Adrenal gland (tissue), 9 donors: ENCODE measurements at regions not wholly inside any gene's neighbourhood (a gene's known extent, or its start where the extent isn't known, plus 50 kb on each side); places are given as distances from the start of the nearest gene placed in this dataset.

ENCODE experiments used
- DNase-seq, 7 donors: peaks; one replicate each; pipeline ENCODE4 v3.0.0-alpha.2; 2019 to 2020
- H3K27ac ChIP-seq, 5 donors: fragments of 200-600 bp; sonication (generic) in 4 of 5; 1 replicate in 3 of 5; 2 replicates in 2 of 5; pipeline versions ENCODE4 v1.5.1 to v1.8.0; 2016 to 2020; ENCODE audit warnings: mild to moderate bottlenecking in 1 of 5
- H3K27me3 ChIP-seq: fragments of 200-600 bp; 2 replicates; pipeline ENCODE4 v1.8.0; 2021
- H3K36me3 ChIP-seq, 2 donors: fragments of 200-600 bp; replicated peaks in 1 of 2; 1 replicate in 1 of 2; 2 replicates in 1 of 2; pipeline versions ENCODE4 v1.5.1 to v1.8.0; 2018 to 2022
- H3K4me1 ChIP-seq, 2 donors: fragments of 200-600 bp; replicated peaks in 1 of 2; 1 replicate in 1 of 2; 2 replicates in 1 of 2; pipeline versions ENCODE4 v1.5.1 to v1.8.0; 2018 to 2021
- H3K4me3 ChIP-seq, 4 donors: fragments of 200-600 bp; sonication (generic) in 3 of 4; one replicate each; pipeline ENCODE4 v1.5.1; 2016 to 2018
- H3K9me3 ChIP-seq, 3 donors: fragments of 200-600 bp; sonication (generic) in 1 of 3; replicated peaks in 1 of 3; 1 replicate in 2 of 3; 2 replicates in 1 of 3; pipeline versions ENCODE4 v1.5.1 to v1.8.0; 2016 to 2021
- POLR2A ChIP-seq, 2 donors: fragments of 450-650 bp; IDR thresholded peaks; one replicate each; pipeline ENCODE4 v1.6.1; 2017; ENCODE audit warnings: antibody characterized with exemption in 2 of 2, mild to moderate bottlenecking in 2 of 2, moderate library complexity in 1 of 2
- WGBS, 4 donors: extraction: QIAGEN DNeasy Blood & Tissue Kit in 2 of 4; methylation state at CpG; one replicate each; pipeline versions ENCODE4 v1.1.5 to v1.1.7; 2013 to 2017; 5-methylcytosine and 5-hydroxymethylcytosine counted together
- intact Hi-C, 2 donors: fragments of 100-400 bp; cut with DNase I; formaldehyde crosslinking; loops; one replicate each; pipeline versions ENCODE4 v1.14.1 to v1.15.0; 2022 to 2023
- TF ChIP-seq, protein P1 (sequence below), 6 experiments: fragments of 450-650 bp in 4 of 6; fragments of 200-600 bp in 2 of 6; sonication (generic) in 1 of 6; IDR thresholded peaks; 1 replicate in 5 of 6; 2 replicates in 1 of 6; pipeline versions ENCODE4 v1.5.1 to v1.8.0; 2016 to 2021; ENCODE audit warnings: antibody characterized with exemption in 6 of 6, mild to moderate bottlenecking in 2 of 6, moderate library complexity in 1 of 6
- donor health status: healthy with polysubstance abuse.
- donor health status: Bipolar disorder and iron deficiency.
- donor health status: DM: yes; HTN: yes; CAD: no.
- donor health status: DM: no; HTN: no; CAD: no.
- donor health status: DM: no; HTN: no; CAD: no.

GRCh38 chr7:109694149-109695071 lies 1124.7 kb downstream of the DNAJB9 start:
- Histone ChIP-seq H3K9me3 (no peaks in the 10 kb centered on the region), H3K4me3 (no peak overlapping the region), H3K4me1 (no peaks in the 10 kb centered on the region), H3K27me3 (no peaks in the 10 kb centered on the region), H3K27ac (no peak overlapping the region), H3K36me3 (no peaks in the 10 kb centered on the region)
- TF ChIP-seq POLR2A (IDR thresholded peaks at IDR 0.05), result no peak
- TF ChIP-seq, protein P1, sequence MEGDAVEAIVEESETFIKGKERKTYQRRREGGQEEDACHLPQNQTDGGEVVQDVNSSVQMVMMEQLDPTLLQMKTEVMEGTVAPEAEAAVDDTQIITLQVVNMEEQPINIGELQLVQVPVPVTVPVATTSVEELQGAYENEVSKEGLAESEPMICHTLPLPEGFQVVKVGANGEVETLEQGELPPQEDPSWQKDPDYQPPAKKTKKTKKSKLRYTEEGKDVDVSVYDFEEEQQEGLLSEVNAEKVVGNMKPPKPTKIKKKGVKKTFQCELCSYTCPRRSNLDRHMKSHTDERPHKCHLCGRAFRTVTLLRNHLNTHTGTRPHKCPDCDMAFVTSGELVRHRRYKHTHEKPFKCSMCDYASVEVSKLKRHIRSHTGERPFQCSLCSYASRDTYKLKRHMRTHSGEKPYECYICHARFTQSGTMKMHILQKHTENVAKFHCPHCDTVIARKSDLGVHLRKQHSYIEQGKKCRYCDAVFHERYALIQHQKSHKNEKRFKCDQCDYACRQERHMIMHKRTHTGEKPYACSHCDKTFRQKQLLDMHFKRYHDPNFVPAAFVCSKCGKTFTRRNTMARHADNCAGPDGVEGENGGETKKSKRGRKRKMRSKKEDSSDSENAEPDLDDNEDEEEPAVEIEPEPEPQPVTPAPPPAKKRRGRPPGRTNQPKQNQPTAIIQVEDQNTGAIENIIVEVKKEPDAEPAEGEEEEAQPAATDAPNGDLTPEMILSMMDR (IDR thresholded peaks at IDR 0.05), result no peak
- intact Hi-C loops, result no loop called here
- WGBS, 4 donors, result 45 to 57% (median 51%) methylated on average over 4 of the region's 4 CpGs
- no peak for DNase-seq

- TF ChIP-seq POLR2A (IDR thresholded peaks at IDR 0.05), result no peak
- TF ChIP-seq, protein P1 (IDR thresholded peaks at IDR 0.05), result no peak
- Histone ChIP-seq H3K4me1 (no peaks in the 10 kb centered on the region), H3K9me3 (no peaks in the 10 kb centered on the region), H3K27ac (no peak overlapping the region), H3K4me3 (no peak overlapping the region), H3K27me3 (no peaks in the 10 kb centered on the region), H3K36me3 (no peaks in the 10 kb centered on the region)
- intact Hi-C loops, result no loop called here
- DNase-seq, result no peak
These were observed 1125.7 kb downstream of the DNAJB9 start for GRCh38 chr7:109695419-109695818.

DNA sequence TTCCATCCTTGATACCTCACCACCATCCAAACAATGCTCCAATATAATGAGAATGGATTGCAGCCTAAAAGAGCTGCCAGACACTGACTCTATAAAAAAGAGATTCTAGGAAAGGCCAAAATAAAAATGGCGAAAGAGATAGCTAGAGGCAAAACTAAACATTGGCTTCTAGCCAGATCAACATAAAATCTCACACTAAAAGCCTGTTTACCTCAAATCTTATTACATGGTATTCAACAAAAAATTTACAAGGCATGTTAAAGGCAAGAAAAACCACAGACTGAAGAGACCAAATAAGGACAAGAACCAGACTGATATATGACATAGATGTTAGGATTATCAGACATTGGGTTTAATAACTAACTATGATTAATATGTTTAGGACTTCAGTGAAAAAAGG lies 1127.0 kb downstream of the DNAJB9 start:
- Histone ChIP-seq H3K27me3 (no peaks in the 10 kb centered on the region), H3K4me1 (no peaks in the 10 kb centered on the region), H3K27ac (no peak overlapping the region), H3K36me3 (no peaks in the 10 kb centered on the region), H3K4me3 (no peak overlapping the region), H3K9me3 (no peaks in the 10 kb centered on the region)
- no peak for DNase-seq
- intact Hi-C loops, result no loop called here
- no peak for TF ChIP-seq POLR2A (IDR thresholded peaks at IDR 0.05)
- TF ChIP-seq, protein P1 (IDR thresholded peaks at IDR 0.05), result no peak
- 79 to 92% (median 86%) methylated on average over 1 of the region's 1 CpG for WGBS, 4 donors

DNA sequence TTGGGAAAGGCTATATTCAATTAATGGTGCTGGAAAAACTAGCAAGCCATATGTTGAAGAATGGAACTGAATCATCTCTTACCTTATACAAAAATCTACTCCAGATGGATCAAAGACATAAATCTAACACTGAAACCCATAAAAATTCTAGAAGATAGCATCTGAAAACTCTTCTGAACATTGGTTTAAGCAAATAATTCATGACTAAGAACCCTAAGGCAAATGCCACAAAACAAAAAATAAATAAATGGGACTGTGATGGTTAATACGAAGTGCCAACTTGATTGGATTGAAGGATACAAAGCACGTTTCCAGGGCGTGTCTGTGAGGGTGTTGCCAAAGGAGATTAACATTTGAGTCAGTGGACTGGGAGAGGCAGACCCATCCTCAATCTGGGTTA lies 1130.0 kb downstream of the DNAJB9 start:
- Histone ChIP-seq H3K36me3 (no peaks in the 10 kb centered on the region), H3K4me1 (no peaks in the 10 kb centered on the region), H3K27me3 (no peaks in the 10 kb centered on the region), H3K9me3 (no peaks in the 10 kb centered on the region), H3K4me3 (no peak overlapping the region), H3K27ac (no peak overlapping the region)
- intact Hi-C loops, result no loop called here
- DNase-seq, result no peak
- 71 to 80% (median 78%) methylated on average over 3 of the region's 3 CpGs for WGBS, 4 donors
- TF ChIP-seq, protein P1 (IDR thresholded peaks at IDR 0.05), result no peak
- TF ChIP-seq POLR2A (IDR thresholded peaks at IDR 0.05), result no peak
